ENCODE measurements at regions not wholly inside any gene's neighbourhood (a gene's known extent, or its start where the extent isn't known, plus 50 kb on each side); places are given as distances from the start of the nearest gene placed in this dataset.

GRCh38 chr12:127145241-127145928 lies 1121.6 kb upstream of the TMEM132C start:
- TF ChIP-seq CTCF (IDR thresholded peaks at IDR 0.05; ENCODE audit: low read depth, low read length, missing control alignments) = no peak
- peak overlapping the region; percentile 51 for H3K4me3 ChIP-seq (replicated peaks; ENCODE audit: low read depth, low read length)

GRCh38 chr12:127145929-127146789 lies 1120.8 kb upstream of the TMEM132C start:
- peak overlapping the region; percentile 51 for H3K4me3 ChIP-seq (replicated peaks; ENCODE audit: low read depth, low read length)
- peak; percentile 14 for DNase-seq (ENCODE audit: extremely low read depth, low read depth)
- no peak for TF ChIP-seq CTCF (IDR thresholded peaks at IDR 0.05; ENCODE audit: low read depth, low read length, missing control alignments)

More at GRCh38 chr12:127145241-127145928, 1121.6 kb upstream of the TMEM132C start:
- DNase-seq (ENCODE audit: extremely low read depth, low read depth) = no peak

- DNase-seq (ENCODE audit: extremely low read depth, low read depth) = no peak
- TF ChIP-seq CTCF (IDR thresholded peaks at IDR 0.05; ENCODE audit: low read depth, low read length, missing control alignments) = no peak
- H3K4me3 ChIP-seq (replicated peaks; ENCODE audit: low read depth, low read length) = no peak overlapping the region
Observed at GRCh38 chr12:127146991-127147718, 1119.8 kb upstream of the TMEM132C start.

- no peak overlapping the region for H3K4me3 ChIP-seq (replicated peaks; ENCODE audit: low read depth, low read length)
- TF ChIP-seq CTCF (IDR thresholded peaks at IDR 0.05; ENCODE audit: low read depth, low read length, missing control alignments) = no peak
- no peak for DNase-seq (ENCODE audit: extremely low read depth, low read depth)
Observed at GRCh38 chr12:127147724-127148123, 1119.2 kb upstream of the TMEM132C start.

GRCh38 chr12:127148318-127148717 lies 1118.7 kb upstream of the TMEM132C start:
- no peak for TF ChIP-seq CTCF (IDR thresholded peaks at IDR 0.05; ENCODE audit: low read depth, low read length, missing control alignments)

GRCh38 chr12:127149226-127149964 lies 1117.6 kb upstream of the TMEM132C start:
- no peak overlapping the region for H3K4me3 ChIP-seq (replicated peaks; ENCODE audit: low read depth, low read length)
- no peak for TF ChIP-seq CTCF (IDR thresholded peaks at IDR 0.05; ENCODE audit: low read depth, low read length, missing control alignments)
- no peak for DNase-seq (ENCODE audit: extremely low read depth, low read depth)

More at GRCh38 chr12:127148318-127148717, 1118.7 kb upstream of the TMEM132C start:
- H3K4me3 ChIP-seq (replicated peaks; ENCODE audit: low read depth, low read length) = no peak overlapping the region
- no peak for DNase-seq (ENCODE audit: extremely low read depth, low read depth)
